ENCODE measurements at regions not wholly inside any gene's neighbourhood (a gene's known extent, or its start where the extent isn't known, plus 50 kb on each side); places are given as distances from the start of the nearest gene placed in this dataset.

GRCh38 chr3:24673596-24673995, 178.9 kb upstream of the THRB start:
- FAIRE-seq: no peak
- no peaks in the 10 kb centered on the region for H3K9me3 ChIP-seq (replicated peaks; ENCODE audit: control insufficient read depth, insufficient read depth, low read length)
- intact Hi-C loops (cut with micrococcal nuclease) (no loop called here), dilution Hi-C loops (cut with MboI; ENCODE audit: extremely low pct_ligation_motif_present, low sequenced_read_pairs) (no loop called here)
- no peak overlapping the region for H3K9ac ChIP-seq (replicated peaks; ENCODE audit: extremely low read depth, insufficient read depth, low read length)
- no peak overlapping the region for H3K27ac ChIP-seq (ENCODE audit: insufficient read depth, low read depth, low read length)
- no peak overlapping the region for H2AFZ ChIP-seq (ENCODE audit: low read depth, low read length)
- H3K27me3 ChIP-seq (ENCODE audit: control insufficient read depth in 2 of 2, insufficient read depth in 2 of 2, low read length in 2 of 2): no peaks in the 10 kb centered on the region
- no peaks in the 10 kb centered on the region for H3K79me2 ChIP-seq (ENCODE audit: control insufficient read depth, insufficient read depth, low read length)
- no peak overlapping the region for H3K4me3 ChIP-seq (replicated peaks in 1 of 3; ENCODE audit: insufficient read depth in 1 of 3, low read depth in 1 of 3, low read length in 3 of 3)
- ChIA-PET CTCF (interaction anchor here (1.3 kb wide), 1 partner anchor 10 kb away, joined by 6 read pairs; no protein-coding TSS in a partner anchor), POLR2A (no interaction called here)
- no peak for DNase-seq (ENCODE audit: low read depth, low spot score)
- H4K20me1 ChIP-seq (replicated peaks; ENCODE audit: control insufficient read depth, extremely low read depth, insufficient read depth, low read length): no peaks in the 10 kb centered on the region
- H3K36me3 ChIP-seq (ENCODE audit: control insufficient read depth in 2 of 2, extremely low read depth in 1 of 2, insufficient read depth in 2 of 2, low read length in 2 of 2): no peaks in the 10 kb centered on the region
- H3K4me1 ChIP-seq (ENCODE audit: control insufficient read depth, extremely low read depth, insufficient read depth, low read length): no peaks in the 10 kb centered on the region
- BruUV-seq (replicated peaks): no TSS peak
- TF ChIP-seq MYC (IDR thresholded peaks at IDR 0.05; ENCODE audit: low read depth, low read length): no peak
- TF ChIP-seq POLR2AphosphoS5 (IDR thresholded peaks at IDR 0.05; ENCODE audit: insufficient read depth, low read depth, low read length): no peak
- TF ChIP-seq GATA2 (IDR thresholded peaks at IDR 0.05; ENCODE audit: insufficient read depth, insufficient read length, low read depth, low read length): no peak
- TF ChIP-seq MAX (IDR thresholded peaks at IDR 0.05; ENCODE audit: insufficient read depth, insufficient read length): no peak
- no peak for TF ChIP-seq JUN (IDR thresholded peaks at IDR 0.05; ENCODE audit: borderline replicate concordance, insufficient read depth, insufficient read length, low read depth)
- TF ChIP-seq EZH2 (IDR thresholded peaks at IDR 0.05; ENCODE audit: borderline replicate concordance, low read depth, low read length, severe bottlenecking): no peak
- no peak for TF ChIP-seq FOS (IDR thresholded peaks at IDR 0.05; ENCODE audit: borderline replicate concordance, insufficient read depth, low read length)
- no peak for TF ChIP-seq POLR2A (IDR thresholded peaks at IDR 0.05; ENCODE audit: low read depth, low read length)
- TF ChIP-seq, protein P1, sequence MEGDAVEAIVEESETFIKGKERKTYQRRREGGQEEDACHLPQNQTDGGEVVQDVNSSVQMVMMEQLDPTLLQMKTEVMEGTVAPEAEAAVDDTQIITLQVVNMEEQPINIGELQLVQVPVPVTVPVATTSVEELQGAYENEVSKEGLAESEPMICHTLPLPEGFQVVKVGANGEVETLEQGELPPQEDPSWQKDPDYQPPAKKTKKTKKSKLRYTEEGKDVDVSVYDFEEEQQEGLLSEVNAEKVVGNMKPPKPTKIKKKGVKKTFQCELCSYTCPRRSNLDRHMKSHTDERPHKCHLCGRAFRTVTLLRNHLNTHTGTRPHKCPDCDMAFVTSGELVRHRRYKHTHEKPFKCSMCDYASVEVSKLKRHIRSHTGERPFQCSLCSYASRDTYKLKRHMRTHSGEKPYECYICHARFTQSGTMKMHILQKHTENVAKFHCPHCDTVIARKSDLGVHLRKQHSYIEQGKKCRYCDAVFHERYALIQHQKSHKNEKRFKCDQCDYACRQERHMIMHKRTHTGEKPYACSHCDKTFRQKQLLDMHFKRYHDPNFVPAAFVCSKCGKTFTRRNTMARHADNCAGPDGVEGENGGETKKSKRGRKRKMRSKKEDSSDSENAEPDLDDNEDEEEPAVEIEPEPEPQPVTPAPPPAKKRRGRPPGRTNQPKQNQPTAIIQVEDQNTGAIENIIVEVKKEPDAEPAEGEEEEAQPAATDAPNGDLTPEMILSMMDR (IDR thresholded peaks at IDR 0.05; ENCODE audit: extremely low read depth in 1 of 2, insufficient read depth in 1 of 2, low read depth in 1 of 2, low read length in 2 of 2): no peak
- H3K9me1 ChIP-seq (replicated peaks; ENCODE audit: control insufficient read depth, extremely low read depth, insufficient read depth, low read length): no peaks in the 10 kb centered on the region
- no peak overlapping the region for H3K4me2 ChIP-seq (ENCODE audit: insufficient read depth, low read length)

Data from endothelial cell of umbilical vein (primary cell).